IMR-90 (cell line): ENCODE measurements at regions not wholly inside any gene's neighbourhood (a gene's known extent, or its start where the extent isn't known, plus 50 kb on each side); places are given as distances from the start of the nearest gene placed in this dataset.
A peak's percentile ranks its signal among the peaks of the same experiment; 100 is the strongest.

ENCODE experiments used
- ATAC-seq: fragments of 200-7000 bp; cut with Tn5 transposase; 2 replicates; pipeline ENCODE4 v1.9.1; 2020; ENCODE audit warnings: low read depth, mild to moderate bottlenecking, moderate library complexity
- BruUV-seq: library from RNA; stranded (reverse); fragments of 400-500 nt; replicated peaks from 2 replicates; lab custom pipeline; 2021; lab: Mats Ljungman, UMichigan
- CTCF ChIA-PET: fragments of 300-600 bp; formaldehyde crosslinking; extraction: SDS; loops from one replicate; lab custom pipeline; 2021; ENCODE audit warnings: antibody characterized with exemption; lab: Yijun Ruan, JAX
- POLR2A ChIA-PET: fragments of 300-600 bp; sonication (Branson Sonifier 250); formaldehyde crosslinking; loops from one replicate; lab custom pipeline; 2022; ENCODE audit warnings: antibody characterized with exemption; ENCODE audit not compliant: unreplicated experiment; lab: Charles Lee
- DNase-seq: peaks from one replicate; pipeline ENCODE4 v3.0.0; 2013
- H2AFZ ChIP-seq: replicated peaks from 2 replicates; pipeline ENCODE3; 2013; ENCODE audit warnings: low read length, mild to moderate bottlenecking; ENCODE audit not compliant: poor library complexity
- H2AK5ac ChIP-seq: 2 replicates; pipeline ENCODE4 v1.6.1; 2013; ENCODE audit warnings: low read depth, low read length, inconsistent platforms
- H2AK9ac ChIP-seq: replicated peaks from 2 replicates; pipeline ENCODE3; 2013; ENCODE audit warnings: mild to moderate bottlenecking, low read depth, low read length, moderate library complexity; ENCODE audit not compliant: poor library complexity
- H2BK120ac ChIP-seq: 2 replicates; pipeline ENCODE4 v1.6.1; 2013; ENCODE audit warnings: low read depth, low read length, inconsistent platforms
- H2BK15ac ChIP-seq: 3 replicates; pipeline ENCODE4 v1.6.1; 2013; ENCODE audit warnings: low read depth, low read length, inconsistent platforms
- H2BK20ac ChIP-seq: 2 replicates; pipeline ENCODE4 v1.6.1; 2013; ENCODE audit warnings: low read depth, mild to moderate bottlenecking, inconsistent platforms, low read length, moderate library complexity
- H2BK5ac ChIP-seq: 2 replicates; pipeline ENCODE4 v1.6.1; 2013; ENCODE audit warnings: mild to moderate bottlenecking, low read depth, low read length, inconsistent platforms; ENCODE audit not compliant: poor library complexity, severe bottlenecking
- H3K14ac ChIP-seq: replicated peaks from 2 replicates; pipeline ENCODE4 v1.6.1; 2013; ENCODE audit warnings: low read depth, low read length, inconsistent platforms
- H3K18ac ChIP-seq: 2 replicates; pipeline ENCODE4 v1.6.1; 2013; ENCODE audit warnings: low read depth, low read length, control low read depth
- H3K23ac ChIP-seq: 2 replicates; pipeline ENCODE4 v1.6.1; 2013; ENCODE audit warnings: low read depth, low read length, inconsistent platforms
- H3K27ac ChIP-seq: 2 replicates; pipeline ENCODE4 v1.5.1; 2013; ENCODE audit warnings: mild to moderate bottlenecking, control low read depth, low read length; ENCODE audit not compliant: insufficient read depth
- H3K27me3 ChIP-seq: 2 replicates; pipeline ENCODE4 v1.6.1; 2013; ENCODE audit warnings: low read length; ENCODE audit not compliant: control insufficient read depth, insufficient read depth
- H3K36me3 ChIP-seq: 2 replicates; pipeline ENCODE4 v1.6.1; 2013; ENCODE audit warnings: low read length, mixed read lengths; ENCODE audit not compliant: control insufficient read depth, insufficient read depth
- H3K4ac ChIP-seq: 2 replicates; pipeline ENCODE4 v1.6.1; 2013; ENCODE audit warnings: low read depth, low read length, inconsistent platforms
- H3K4me1 ChIP-seq: 2 replicates; pipeline ENCODE4 v1.6.1; 2013; ENCODE audit warnings: low read length, mixed read lengths; ENCODE audit not compliant: control insufficient read depth, insufficient read depth
- H3K4me2 ChIP-seq: 2 replicates; pipeline ENCODE4 v1.6.1; 2013; ENCODE audit warnings: low read depth, mild to moderate bottlenecking, control low read depth, low read length, moderate library complexity
- H3K4me3 ChIP-seq: 2 replicates; pipeline ENCODE4 v1.5.1; 2013; ENCODE audit warnings: low read depth, mild to moderate bottlenecking, control low read depth, low read length, moderate library complexity; ENCODE audit not compliant: insufficient read depth
- H3K56ac ChIP-seq: 2 replicates; pipeline ENCODE4 v1.6.1; 2013; ENCODE audit warnings: low read length, inconsistent platforms; ENCODE audit not compliant: insufficient read depth; ENCODE audit errors: extremely low read depth
- H3K79me1 ChIP-seq, 2 experiments: 2 replicates each; pipeline ENCODE4 v1.6.1; 2013; ENCODE audit warnings: low read length in 2 of 2, inconsistent platforms in 1 of 2, low read depth in 1 of 2
- H3K9ac ChIP-seq: 2 replicates; pipeline ENCODE4 v1.6.1; 2013; ENCODE audit warnings: low read depth, low read length, control low read depth
- H3K9me1 ChIP-seq: 2 replicates; pipeline ENCODE4 v1.6.1; 2013; ENCODE audit warnings: low read length, inconsistent platforms; ENCODE audit not compliant: insufficient read depth
- H3K9me3 ChIP-seq: 2 replicates; pipeline ENCODE4 v1.6.1; 2013; ENCODE audit warnings: low read length; ENCODE audit not compliant: control insufficient read depth, insufficient read depth
- H4K20me1 ChIP-seq: 2 replicates; pipeline ENCODE4 v1.6.1; 2013; ENCODE audit warnings: low read length, inconsistent platforms; ENCODE audit not compliant: insufficient read depth
- H4K5ac ChIP-seq: 2 replicates; pipeline ENCODE4 v1.6.1; 2013; ENCODE audit warnings: mild to moderate bottlenecking, low read depth, low read length, control low read depth
- H4K8ac ChIP-seq, 2 experiments: 2 replicates each; pipeline ENCODE4 v1.6.1; 2013; ENCODE audit warnings: low read depth in 2 of 2, low read length in 2 of 2, control low read depth in 1 of 2, inconsistent platforms in 1 of 2
- H4K91ac ChIP-seq: 2 replicates; pipeline ENCODE4 v1.6.1; 2013; ENCODE audit warnings: low read depth, low read length, inconsistent platforms; ENCODE audit not compliant: insufficient read depth
- BHLHE40 ChIP-seq: fragments of 150-350 bp; IDR thresholded peaks from 2 replicates; pipeline ENCODE4 v1.6.1; 2016; ENCODE audit warnings: mild to moderate bottlenecking, low read depth, low read length
- CEBPB ChIP-seq: IDR thresholded peaks from 2 replicates; pipeline ENCODE4 v1.6.1; 2012; ENCODE audit warnings: low read depth, low read length, improper control_type of control experiment
- CHD1 ChIP-seq: IDR thresholded peaks from 2 replicates; pipeline ENCODE4 v1.6.1; 2012; ENCODE audit warnings: low read depth, low read length, improper control_type of control experiment
- CTCF ChIP-seq: conservative IDR thresholded peaks from 2 replicates; pipeline ENCODE4 v1.5.1; 2012; ENCODE audit warnings: mild to moderate bottlenecking, low read depth, low read length, improper control_type of control experiment
- ELK1 ChIP-seq: fragments of 150-350 bp; IDR thresholded peaks from 2 replicates; pipeline ENCODE4 v1.6.1; 2016; ENCODE audit warnings: low read depth, mild to moderate bottlenecking, low read length, moderate library complexity, borderline replicate concordance
- FOS ChIP-seq: fragments of 150-350 bp; IDR thresholded peaks from 2 replicates; pipeline ENCODE4 v1.6.1; 2016; ENCODE audit warnings: low read depth, low read length
- MAFK ChIP-seq: IDR thresholded peaks from 2 replicates; pipeline ENCODE4 v1.6.1; 2012; ENCODE audit warnings: low read depth, low read length, improper control_type of control experiment
- MAZ ChIP-seq: IDR thresholded peaks from 2 replicates; pipeline ENCODE4 v1.6.1; 2012; ENCODE audit warnings: low read depth, mild to moderate bottlenecking, low read length, improper control_type of control experiment, moderate library complexity, borderline replicate concordance
- MXI1 ChIP-seq: IDR thresholded peaks from 2 replicates; pipeline ENCODE4 v1.6.1; 2012; ENCODE audit warnings: low read depth, mild to moderate bottlenecking, low read length, moderate library complexity, borderline replicate concordance
- NFE2L2 ChIP-seq: fragments of 150-350 bp; IDR thresholded peaks from 2 replicates; pipeline ENCODE4 v1.6.1; 2016; ENCODE audit warnings: low read depth, mild to moderate bottlenecking, low read length
- POLR2A ChIP-seq: IDR thresholded peaks from 2 replicates; pipeline ENCODE4 v1.6.1; 2012; ENCODE audit warnings: mild to moderate bottlenecking, low read depth, low read length
- RAD21 ChIP-seq: IDR thresholded peaks from 2 replicates; pipeline ENCODE4 v1.6.1; 2012; ENCODE audit warnings: low read length, improper control_type of control experiment
- RCOR1 ChIP-seq: IDR thresholded peaks from 2 replicates; pipeline ENCODE4 v1.6.1; 2012; ENCODE audit warnings: mild to moderate bottlenecking, low read length, improper control_type of control experiment; ENCODE audit not compliant: insufficient replicate concordance
- RFX5 ChIP-seq: IDR thresholded peaks from 2 replicates; pipeline ENCODE4 v1.8.0; 2012; ENCODE audit warnings: low read depth, mild to moderate bottlenecking, low read length, moderate library complexity
- USF2 ChIP-seq: fragments of 150-350 bp; IDR thresholded peaks from 2 replicates; pipeline ENCODE4 v1.6.1; 2017; ENCODE audit warnings: mild to moderate bottlenecking, antibody characterized with exemption, low read length, low read depth
- WGBS, 2 experiments: methylation state at CpG; one replicate each; pipeline versions ENCODE4 v1.1.5 to v1.1.7; 2013; ENCODE audit warnings: missing lambda C conversion rate in 2 of 2; ENCODE audit not compliant: insufficient read length in 1 of 2; ENCODE audit errors: extremely low coverage in 2 of 2; 5-methylcytosine and 5-hydroxymethylcytosine counted together
- dilution Hi-C: fragments of 300-500 bp; cut with HindIII; formaldehyde crosslinking; loops from one replicate; pipeline ENCODE4 v1.14.3; 2018; ENCODE audit warnings: low sequenced_read_pairs; ENCODE audit not compliant: unreplicated experiment
- in situ Hi-C: fragments of 300-500 bp; cut with MboI; formaldehyde crosslinking; loops from 3 replicates; pipeline ENCODE4 v1.14.3; 2019; ENCODE audit warnings: low sequenced_read_pairs, inconsistent platforms, mixed read lengths
- intact Hi-C: fragments of 100-400 bp; cut with micrococcal nuclease; formaldehyde crosslinking; loops from 2 replicates; pipeline ENCODE4 v1.10.0; 2022

- intact Hi-C loops (no loop called here), in situ Hi-C loops (no loop called here)
These were observed 540.0 kb downstream of the SPRY1 start for GRCh38 chr4:123936621-123937043.

More at GRCh38 chr4:123936621-123937043, 540.0 kb downstream of the SPRY1 start:
- no peak overlapping the region for H2BK5ac ChIP-seq
- H3K9me3 ChIP-seq, result no peaks in the 10 kb centered on the region
- H4K20me1 ChIP-seq, result no peaks in the 10 kb centered on the region
- no peak for TF ChIP-seq USF2
- no peak for TF ChIP-seq POLR2A
- no peak for TF ChIP-seq CTCF
- TF ChIP-seq FOS, result no peak
- no peak for TF ChIP-seq BHLHE40
- TF ChIP-seq MAZ, result no peak
- TF ChIP-seq RFX5, result no peak
- no peak for TF ChIP-seq CHD1
- no peak for TF ChIP-seq MAFK
- no peak for TF ChIP-seq ELK1
- no peak for TF ChIP-seq RCOR1
- no peak for TF ChIP-seq RAD21
- TF ChIP-seq MXI1, result no peak
- TF ChIP-seq NFE2L2, result no peak
- no peak for TF ChIP-seq CEBPB
- no peak overlapping the region for H3K9ac ChIP-seq
- ChIA-PET POLR2A (no interaction called here), CTCF (interaction anchor here (0.6 kb wide), 1 partner anchor 11 kb away, joined by 3 read pairs; no protein-coding TSS in a partner anchor)
- H2BK120ac ChIP-seq, result no peak overlapping the region
- H4K91ac ChIP-seq, result no peak overlapping the region
- H3K56ac ChIP-seq, result no peak overlapping the region
- no peak overlapping the region for H3K4ac ChIP-seq
- no peaks in the 10 kb centered on the region for H3K27me3 ChIP-seq
- H2AFZ ChIP-seq, result no peak overlapping the region
- no peaks in the 10 kb centered on the region for H3K9me1 ChIP-seq
- no peak overlapping the region for H2BK15ac ChIP-seq
- no TSS peak for BruUV-seq
- ATAC-seq (no peak), DNase-seq (no peak)
- peaks cover 4% of the 10 kb centered on the region for H3K4me1 ChIP-seq
- no peak overlapping the region for H2AK5ac ChIP-seq
- no peak overlapping the region for H4K8ac ChIP-seq
- dilution Hi-C loops, result no loop called here
- peak overlapping the region; percentile 43; the same call in 1 of the 2 replicates for H3K18ac ChIP-seq
- no peaks in the 10 kb centered on the region for H3K79me1 ChIP-seq
- H3K27ac ChIP-seq, result no peak overlapping the region
- H4K5ac ChIP-seq, result no peak overlapping the region
- no peak overlapping the region for H3K23ac ChIP-seq
- H3K4me2 ChIP-seq, result no peak overlapping the region
- H3K14ac ChIP-seq, result no peak overlapping the region
- H2AK9ac ChIP-seq, result no peak overlapping the region
- no peak overlapping the region for H2BK20ac ChIP-seq
- H3K36me3 ChIP-seq, result no peaks in the 10 kb centered on the region
- no CpG with 5 or more reads among the region's 2 CpGs for WGBS, 2 experiments
- H3K4me3 ChIP-seq, result no peak overlapping the region
